HFF-Myc (cell line): ENCODE measurements at regions not wholly inside any gene's neighbourhood (a gene's known extent, or its start where the extent isn't known, plus 50 kb on each side); places are given as distances from the start of the nearest gene placed in this dataset.

Experiments
- DNase-seq: peaks from one replicate; pipeline ENCODE4 v3.0.0-alpha.2; 2011; ENCODE audit warnings: low read depth; ENCODE audit errors: extremely low read depth
- H3K4me3 ChIP-seq: replicated peaks from 2 replicates; pipeline ENCODE4 v1.5.1; 2011; ENCODE audit warnings: low read depth, mild to moderate bottlenecking, control low read depth, low read length
- TF ChIP-seq, protein P1 (sequence below): IDR thresholded peaks from 2 replicates; pipeline ENCODE4 v1.5.1; 2012; ENCODE audit warnings: mild to moderate bottlenecking, low read depth, low read length, control low read depth; ENCODE audit errors: missing control alignments

DNA sequence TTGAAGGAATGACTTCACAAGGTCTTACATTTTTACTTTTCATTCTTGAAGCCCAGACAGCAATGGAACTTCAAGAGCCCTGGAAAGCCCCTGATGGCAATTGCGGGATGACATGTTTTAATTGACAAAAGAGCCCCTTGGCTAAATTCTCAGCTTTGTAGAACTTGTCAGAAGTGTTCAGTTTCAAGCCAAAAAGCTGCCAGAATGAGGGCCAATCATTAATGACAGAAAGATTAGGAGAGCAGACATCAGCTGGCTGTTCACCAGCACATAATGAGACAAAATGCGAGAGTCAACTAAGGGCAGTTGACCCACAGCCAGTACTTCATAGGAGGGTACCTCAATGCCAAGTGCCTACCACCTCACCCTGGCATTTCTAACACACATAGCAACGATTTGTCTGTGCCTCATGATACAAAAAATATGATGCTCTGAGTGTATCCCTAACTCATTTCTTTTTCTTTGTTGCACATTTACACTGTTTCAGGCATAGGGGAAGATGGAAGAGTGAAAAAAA lies 243.1 kb downstream of the MYLK4 start:
- H3K4me3 ChIP-seq: no peak overlapping the region
- TF ChIP-seq, protein P1, sequence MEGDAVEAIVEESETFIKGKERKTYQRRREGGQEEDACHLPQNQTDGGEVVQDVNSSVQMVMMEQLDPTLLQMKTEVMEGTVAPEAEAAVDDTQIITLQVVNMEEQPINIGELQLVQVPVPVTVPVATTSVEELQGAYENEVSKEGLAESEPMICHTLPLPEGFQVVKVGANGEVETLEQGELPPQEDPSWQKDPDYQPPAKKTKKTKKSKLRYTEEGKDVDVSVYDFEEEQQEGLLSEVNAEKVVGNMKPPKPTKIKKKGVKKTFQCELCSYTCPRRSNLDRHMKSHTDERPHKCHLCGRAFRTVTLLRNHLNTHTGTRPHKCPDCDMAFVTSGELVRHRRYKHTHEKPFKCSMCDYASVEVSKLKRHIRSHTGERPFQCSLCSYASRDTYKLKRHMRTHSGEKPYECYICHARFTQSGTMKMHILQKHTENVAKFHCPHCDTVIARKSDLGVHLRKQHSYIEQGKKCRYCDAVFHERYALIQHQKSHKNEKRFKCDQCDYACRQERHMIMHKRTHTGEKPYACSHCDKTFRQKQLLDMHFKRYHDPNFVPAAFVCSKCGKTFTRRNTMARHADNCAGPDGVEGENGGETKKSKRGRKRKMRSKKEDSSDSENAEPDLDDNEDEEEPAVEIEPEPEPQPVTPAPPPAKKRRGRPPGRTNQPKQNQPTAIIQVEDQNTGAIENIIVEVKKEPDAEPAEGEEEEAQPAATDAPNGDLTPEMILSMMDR: no peak
- no peak for DNase-seq

DNA sequence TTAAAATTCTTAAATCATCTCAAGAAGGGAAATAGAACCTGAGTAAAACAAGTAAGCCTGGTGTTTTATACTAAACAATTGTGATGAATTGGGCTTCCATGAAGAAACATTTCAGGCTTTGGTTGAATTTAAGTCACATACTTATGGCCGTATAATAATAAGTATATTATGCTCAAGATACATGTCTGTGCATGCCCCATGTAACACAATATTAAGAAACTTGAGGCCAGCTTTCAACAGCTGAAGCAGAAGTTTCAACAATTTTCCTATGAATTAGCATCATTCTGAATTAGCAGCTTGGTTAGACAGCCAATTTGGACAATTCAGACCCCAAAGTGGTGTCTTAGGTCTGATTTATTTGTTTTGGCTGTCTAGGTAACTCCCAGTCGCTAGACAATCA lies 243.7 kb downstream of the MYLK4 start:
- no peak overlapping the region for H3K4me3 ChIP-seq
- TF ChIP-seq, protein P1: no peak
- DNase-seq: no peak

DNA sequence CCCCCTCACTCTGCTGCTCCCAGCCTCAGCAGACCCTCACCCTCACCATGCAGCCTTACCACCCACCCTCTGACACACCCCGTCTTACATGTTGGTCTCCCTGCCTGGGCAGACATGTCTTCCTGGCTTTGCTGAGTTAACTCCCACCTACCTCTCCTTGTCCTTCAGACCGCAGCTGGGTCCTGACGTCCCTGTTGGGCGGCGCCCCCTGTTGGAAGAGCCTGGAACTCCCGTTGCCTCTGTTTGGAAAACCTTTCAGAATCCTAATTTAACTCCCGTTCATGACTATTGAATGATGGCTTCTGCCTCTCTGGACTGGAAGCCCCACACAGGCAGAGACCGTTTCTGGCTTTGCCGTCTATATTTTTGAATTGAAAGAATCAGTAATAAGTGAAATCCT lies 245.1 kb downstream of the MYLK4 start:
- TF ChIP-seq, protein P1: peak; percentile 55
- no peak overlapping the region for H3K4me3 ChIP-seq
- no peak for DNase-seq

DNA sequence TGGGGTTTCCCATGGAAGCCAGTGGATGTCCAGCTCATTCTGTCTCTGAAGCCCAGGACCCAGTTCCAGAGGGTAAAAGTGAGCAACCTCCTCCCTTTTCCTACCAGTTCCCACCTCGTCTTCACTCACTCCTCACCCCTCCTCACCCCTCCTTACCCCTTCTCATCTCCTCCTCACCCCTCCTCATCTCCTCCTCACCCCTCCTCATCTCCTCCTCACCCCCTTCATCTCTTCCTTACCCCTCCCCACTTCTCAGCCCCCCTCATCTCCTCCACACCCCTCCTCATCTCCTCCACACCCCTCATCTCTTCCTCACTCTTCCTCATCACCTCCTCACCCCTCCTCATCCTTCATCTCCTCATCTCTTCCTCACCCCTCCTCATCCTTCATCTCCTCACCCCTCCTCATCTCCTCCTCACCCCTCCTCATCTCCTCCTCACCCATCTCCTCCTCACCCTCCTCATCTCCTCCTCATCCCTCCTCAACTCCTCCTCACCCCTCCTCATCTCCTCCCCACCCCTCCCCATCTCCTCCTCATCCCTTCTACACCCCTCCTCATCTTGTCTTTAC lies 246.1 kb downstream of the MYLK4 start:
- H3K4me3 ChIP-seq: no peak overlapping the region
- TF ChIP-seq, protein P1: no peak
- DNase-seq: no peak

DNA sequence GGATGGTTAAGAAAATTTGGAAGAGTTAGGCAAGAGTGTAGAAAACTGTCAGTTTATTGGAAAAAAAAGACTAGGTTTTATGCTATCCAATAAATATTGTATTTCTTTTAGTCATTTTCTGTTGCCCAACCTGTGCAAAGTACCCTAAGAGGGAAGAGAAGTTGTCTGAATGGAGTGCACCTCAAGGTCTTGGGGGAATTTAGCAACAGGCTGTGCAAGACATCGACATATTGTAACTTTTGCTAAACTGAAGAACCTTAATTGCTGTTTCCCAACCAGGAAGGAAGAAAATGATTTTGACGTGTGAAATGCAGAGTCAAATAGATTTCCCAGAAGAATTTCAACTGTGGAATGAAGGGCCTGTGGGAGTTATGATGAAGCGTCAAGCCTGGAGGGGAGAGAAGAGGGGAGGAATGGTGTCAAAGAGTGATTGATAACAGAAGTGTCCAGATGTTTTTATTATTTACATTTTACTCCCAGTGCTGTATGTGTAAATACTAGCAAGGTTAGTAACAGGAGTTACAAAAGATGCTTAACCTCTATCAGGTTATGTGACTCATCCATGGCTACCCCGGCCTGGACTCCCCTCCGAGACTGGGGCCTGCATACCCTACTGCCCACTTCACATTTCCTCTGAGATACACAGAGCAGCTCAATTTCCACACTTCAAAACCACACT lies 246.8 kb downstream of the MYLK4 start:
- H3K4me3 ChIP-seq: no peak overlapping the region
- DNase-seq: no peak
- TF ChIP-seq, protein P1: no peak

DNA sequence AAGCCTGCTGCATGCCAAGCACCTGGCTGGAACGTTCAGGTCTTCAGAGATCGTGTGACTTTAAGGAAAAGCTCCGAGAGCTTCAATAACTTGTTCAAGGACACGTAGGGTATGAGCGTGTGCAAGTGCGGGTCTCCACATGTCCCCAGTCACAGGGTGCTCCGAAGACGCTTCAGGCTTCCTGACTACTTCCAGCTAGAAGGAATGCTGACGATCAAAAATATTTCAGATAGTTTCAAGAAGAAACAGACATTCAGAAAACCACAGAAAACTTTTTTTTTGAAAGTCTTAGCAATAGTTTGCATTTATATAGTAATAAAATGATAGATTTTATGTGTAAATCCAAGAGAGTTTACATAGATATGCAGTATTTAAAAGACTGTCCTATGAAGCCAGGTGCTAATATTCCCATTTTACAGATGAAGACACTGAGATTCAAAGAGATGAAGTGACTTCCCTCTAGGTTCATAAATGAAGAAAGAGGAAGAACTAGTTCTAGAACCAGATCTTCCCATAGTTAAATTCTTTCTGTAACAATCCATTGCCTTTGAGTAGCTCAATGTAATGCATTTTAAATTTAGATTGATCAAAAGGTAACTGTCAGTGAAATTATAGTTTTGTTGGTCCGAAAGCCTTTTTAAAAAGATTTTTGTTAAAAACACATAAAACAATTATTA lies 247.6 kb downstream of the MYLK4 start:
- DNase-seq: no peak
- H3K4me3 ChIP-seq: no peak overlapping the region
- TF ChIP-seq, protein P1: no peak
